Endothelial cell of umbilical vein (primary cell): ENCODE measurements at regions not wholly inside any gene's neighbourhood (a gene's known extent, or its start where the extent isn't known, plus 50 kb on each side); places are given as distances from the start of the nearest gene placed in this dataset.

Source experiments
- BruUV-seq: library from RNA; stranded (reverse); fragments of 400-500 nt; replicated peaks from 2 replicates; lab custom pipeline; 2021; lab: Mats Ljungman, UMichigan
- CTCF ChIA-PET: fragments of 300-600, 350-600 bp; sonication (Branson Sonifier 250); formaldehyde crosslinking; loops from one replicate; lab custom pipeline; 2021; ENCODE audit warnings: antibody characterized with exemption, inconsistent platforms; lab: Charles Lee
- POLR2A ChIA-PET: fragments of 300-600, 350-600 bp; sonication (Branson Sonifier 250); formaldehyde crosslinking; loops from one replicate; lab custom pipeline; 2021; ENCODE audit warnings: antibody characterized with exemption, inconsistent platforms; lab: Charles Lee
- DNase-seq: peaks from one replicate; pipeline ENCODE4 v3.0.0-alpha.2; 2011; ENCODE audit warnings: low read depth, low spot score
- FAIRE-seq: peaks from 2 replicates; lab custom pipeline; 2011; peaks lifted over from hg19 to GRCh38; lab: Jason Lieb, UNC
- H2AFZ ChIP-seq: 2 replicates; pipeline ENCODE4 v1.6.0; 2012; ENCODE audit warnings: low read depth, low read length, control low read depth, inconsistent platforms
- H3K27ac ChIP-seq: 2 replicates; pipeline ENCODE4 v1.5.1; 2011; ENCODE audit warnings: low read depth, mild to moderate bottlenecking, control low read depth, low read length, moderate library complexity; ENCODE audit not compliant: insufficient read depth
- H3K27me3 ChIP-seq, 2 experiments: 2 replicates each; pipeline versions ENCODE4 v1.6.0 to v1.6.1; 2011; ENCODE audit warnings: low read length in 2 of 2, mixed read lengths in 1 of 2; ENCODE audit not compliant: control insufficient read depth in 2 of 2, insufficient read depth in 2 of 2
- H3K36me3 ChIP-seq, 2 experiments: 2 replicates in 1 of 2; 3 replicates in 1 of 2; pipeline ENCODE4 v1.5.1; 2011; ENCODE audit warnings: low read length in 2 of 2, mild to moderate bottlenecking in 1 of 2, moderate library complexity in 1 of 2; ENCODE audit not compliant: control insufficient read depth in 2 of 2, insufficient read depth in 2 of 2; ENCODE audit errors: extremely low read depth in 1 of 2
- H3K4me1 ChIP-seq: 3 replicates; pipeline ENCODE4 v1.5.1; 2011; ENCODE audit warnings: mild to moderate bottlenecking, low read length; ENCODE audit not compliant: control insufficient read depth, insufficient read depth; ENCODE audit errors: extremely low read depth
- H3K4me2 ChIP-seq: 2 replicates; pipeline ENCODE4 v1.6.1; 2011; ENCODE audit warnings: low read length, control low read depth, mixed read lengths; ENCODE audit not compliant: insufficient read depth
- H3K4me3 ChIP-seq, 3 experiments: fragments of 200-600 bp in 1 of 3; sonication (generic), shearing (Covaris generic) in 1 of 3; replicated peaks in 1 of 3; 2 replicates each; pipeline ENCODE4 v1.5.1; 2011 to 2016; ENCODE audit warnings: control low read depth in 3 of 3, low read length in 3 of 3, mild to moderate bottlenecking in 2 of 3, inconsistent platforms in 1 of 3, low read depth in 1 of 3, moderate library complexity in 1 of 3; ENCODE audit not compliant: insufficient read depth in 1 of 3
- H3K79me2 ChIP-seq: 2 replicates; pipeline ENCODE4 v1.6.0; 2012; ENCODE audit warnings: low read length, inconsistent platforms; ENCODE audit not compliant: control insufficient read depth, insufficient read depth
- H3K9ac ChIP-seq: replicated peaks from 2 replicates; pipeline ENCODE3; 2011; ENCODE audit warnings: low read length, control low read depth; ENCODE audit not compliant: insufficient read depth; ENCODE audit errors: extremely low read depth
- H3K9me1 ChIP-seq: replicated peaks from 3 replicates; pipeline ENCODE4 v1.6.0; 2011; ENCODE audit warnings: mild to moderate bottlenecking, low read length; ENCODE audit not compliant: control insufficient read depth, insufficient read depth; ENCODE audit errors: extremely low read depth
- H3K9me3 ChIP-seq: replicated peaks from 2 replicates; pipeline ENCODE4 v1.5.1; 2012; ENCODE audit warnings: low read length, inconsistent platforms; ENCODE audit not compliant: control insufficient read depth, insufficient read depth
- H4K20me1 ChIP-seq: replicated peaks from 2 replicates; pipeline ENCODE3; 2011; ENCODE audit warnings: mild to moderate bottlenecking, low read length; ENCODE audit not compliant: control insufficient read depth, insufficient read depth; ENCODE audit errors: extremely low read depth
- EZH2 ChIP-seq: IDR thresholded peaks from 2 replicates; pipeline ENCODE4 v1.6.1; 2012; ENCODE audit warnings: borderline replicate concordance, low read depth, mild to moderate bottlenecking, moderate library complexity, low read length, inconsistent platforms; ENCODE audit not compliant: severe bottlenecking
- GATA2 ChIP-seq: IDR thresholded peaks from 2 replicates; pipeline ENCODE4 v1.7.0; 2011; ENCODE audit warnings: low read depth, mild to moderate bottlenecking, moderate library complexity, mixed read lengths, low read length; ENCODE audit not compliant: insufficient read length, insufficient read depth
- POLR2A ChIP-seq: IDR thresholded peaks from 2 replicates; pipeline ENCODE4 v1.6.1; 2012; ENCODE audit warnings: low read depth, mild to moderate bottlenecking, control low read depth, low read length
- POLR2AphosphoS5 ChIP-seq: IDR thresholded peaks from 2 replicates; pipeline ENCODE4 v1.6.1; 2012; ENCODE audit warnings: low read depth, mild to moderate bottlenecking, control low read depth, low read length, moderate library complexity; ENCODE audit not compliant: insufficient read depth
- dilution Hi-C: fragments of 300-500 bp; cut with MboI; formaldehyde crosslinking; loops from one replicate; pipeline ENCODE4 v1.15.0; 2019; ENCODE audit warnings: low sequenced_read_pairs; ENCODE audit not compliant: extremely low pct_ligation_motif_present
- intact Hi-C: fragments of 100-400 bp; cut with micrococcal nuclease; formaldehyde crosslinking; loops from one replicate; pipeline ENCODE4 v1.10.0; 2022

GRCh38 chr18:10077986-10078385, 164.2 kb downstream of the VAPA start:
- ChIA-PET CTCF (no interaction called here), POLR2A (no interaction called here)
- H3K27ac ChIP-seq, result no peak overlapping the region
- no peak overlapping the region for H3K9ac ChIP-seq
- H3K4me1 ChIP-seq, result no peaks in the 10 kb centered on the region
- BruUV-seq, result no TSS peak
- TF ChIP-seq GATA2, result no peak
- no peak overlapping the region for H3K4me2 ChIP-seq
- DNase-seq (no peak), FAIRE-seq (no peak)
- no peaks in the 10 kb centered on the region for H3K9me1 ChIP-seq
- intact Hi-C loops (no loop called here), dilution Hi-C loops (no loop called here)
- no peaks in the 10 kb centered on the region for H3K79me2 ChIP-seq
- H3K4me3 ChIP-seq, result no peak overlapping the region
- H3K27me3 ChIP-seq, result no peaks in the 10 kb centered on the region
- no peaks in the 10 kb centered on the region for H3K9me3 ChIP-seq
- no peaks in the 10 kb centered on the region for H3K36me3 ChIP-seq
- H2AFZ ChIP-seq, result no peak overlapping the region
- H4K20me1 ChIP-seq, result no peaks in the 10 kb centered on the region

DNA sequence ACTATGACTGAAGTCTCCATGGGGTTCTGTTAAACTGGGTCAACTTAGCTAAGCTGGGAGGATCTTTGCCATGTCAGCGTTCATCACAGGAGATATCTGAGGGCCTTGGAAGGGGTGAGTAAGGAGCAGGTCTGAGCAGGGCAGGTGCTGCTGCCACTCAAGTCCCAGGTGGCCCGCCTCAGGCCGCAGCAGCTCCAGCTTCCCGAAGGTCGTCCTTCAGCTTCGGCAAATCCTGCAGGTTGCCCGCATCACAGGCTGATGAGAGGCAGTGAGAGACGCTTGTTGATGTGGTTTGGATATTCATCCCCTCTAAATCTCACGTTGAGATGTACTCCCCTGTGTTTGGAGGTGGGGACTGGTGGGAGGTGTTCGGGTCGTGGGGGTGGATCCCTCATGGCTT, 166.6 kb downstream of the VAPA start:
- H3K9ac ChIP-seq, result no peak overlapping the region
- dilution Hi-C loops (no loop called here), intact Hi-C loops (no loop called here)
- BruUV-seq, result no TSS peak
- H3K79me2 ChIP-seq, result no peaks in the 10 kb centered on the region
- H3K9me1 ChIP-seq, result no peaks in the 10 kb centered on the region
- TF ChIP-seq POLR2AphosphoS5 (no peak), POLR2A (no peak), EZH2 (no peak)
- H3K9me3 ChIP-seq, result no peaks in the 10 kb centered on the region
- H4K20me1 ChIP-seq, result no peaks in the 10 kb centered on the region
- FAIRE-seq (no peak), DNase-seq (no peak)
- H3K4me1 ChIP-seq, result no peaks in the 10 kb centered on the region
- no peak overlapping the region for H3K4me3 ChIP-seq
- H2AFZ ChIP-seq, result no peak overlapping the region
- no peaks in the 10 kb centered on the region for H3K36me3 ChIP-seq
- ChIA-PET CTCF (no interaction called here), POLR2A (no interaction called here)
- H3K27me3 ChIP-seq, result no peaks in the 10 kb centered on the region
- no peak overlapping the region for H3K4me2 ChIP-seq
- no peak overlapping the region for H3K27ac ChIP-seq
